K562 (cell line): ENCODE measurements at regions not wholly inside any gene's neighbourhood (a gene's known extent, or its start where the extent isn't known, plus 50 kb on each side); places are given as distances from the start of the nearest gene placed in this dataset.

Experiments used
- ATAC-seq: fragments of 200-7000 bp; cut with Tn5 transposase; 3 replicates; pipeline ENCODE4 v1.9.1; 2020; ENCODE audit warnings: moderate library complexity
- BruUV-seq: library from RNA; stranded (reverse); fragments of 400-500 nt; replicated peaks from 2 replicates; lab custom pipeline; 2021; lab: Mats Ljungman, UMichigan
- CTCF ChIA-PET: fragments of 300-600 bp; formaldehyde crosslinking; extraction: SDS; loops from one replicate; lab custom pipeline; 2021; ENCODE audit warnings: low intra/inter-chr PET ratio; lab: Yijun Ruan, JAX
- POLR2A ChIA-PET: fragments of 300-600, 350-650 bp; sonication (Branson Sonifier 250); formaldehyde crosslinking; extraction: SDS; loops from one replicate; lab custom pipeline; 2021; ENCODE audit warnings: antibody characterized with exemption, inconsistent platforms; lab: Yijun Ruan, JAX
- DNase-seq, 4 experiments: peaks; one replicate each; pipeline versions ENCODE4 v3.0.0 to v3.0.0-alpha.2; 2011 to 2018; ENCODE audit warnings: low spot score in 3 of 4, mixed read lengths in 3 of 4; ENCODE audit errors: extremely low read depth in 1 of 4
- FAIRE-seq: peaks from 2 replicates; lab custom pipeline; 2011; peaks lifted over from hg19 to GRCh38; lab: Jason Lieb, UNC
- H2AFZ ChIP-seq: 2 replicates; pipeline ENCODE4 v1.6.0; 2011; ENCODE audit warnings: low read depth, low read length, control low read depth, inconsistent platforms
- H3K27ac ChIP-seq: fragments of 200-600 bp; 3 replicates; pipeline ENCODE4 v1.8.0; 2011; ENCODE audit warnings: low read depth, mild to moderate bottlenecking, control low read depth, inconsistent platforms, low read length, moderate library complexity, mixed read lengths; ENCODE audit errors: extremely low read depth
- H3K27me3 ChIP-seq, 2 experiments: fragments of 300-600 bp in 1 of 2; 2 replicates in 1 of 2; 3 replicates in 1 of 2; pipeline versions ENCODE4 v1.6.0 to v1.8.0; 2011; ENCODE audit warnings: inconsistent platforms in 2 of 2, low read length in 2 of 2, mild to moderate bottlenecking in 1 of 2, mixed read lengths in 1 of 2, moderate library complexity in 1 of 2; ENCODE audit not compliant: control insufficient read depth in 2 of 2, insufficient read depth in 2 of 2
- H3K36me3 ChIP-seq: fragments of 300-600 bp; 3 replicates; pipeline ENCODE4 v1.8.0; 2011; ENCODE audit warnings: mild to moderate bottlenecking, low read length, inconsistent platforms; ENCODE audit not compliant: control insufficient read depth, insufficient read depth
- H3K4me1 ChIP-seq, 2 experiments: fragments of 200-600 bp in 1 of 2; replicated peaks in 1 of 2; 2 replicates in 1 of 2; 3 replicates in 1 of 2; pipeline versions ENCODE4 v1.5.1 to v1.8.0; 2011; ENCODE audit warnings: inconsistent platforms in 2 of 2, low read length in 2 of 2, mild to moderate bottlenecking in 1 of 2, mixed read lengths in 1 of 2, moderate library complexity in 1 of 2; ENCODE audit not compliant: control insufficient read depth in 2 of 2, insufficient read depth in 2 of 2
- H3K4me2 ChIP-seq: 2 replicates; pipeline ENCODE4 v1.6.1; 2011; ENCODE audit warnings: low read length, control low read depth, inconsistent platforms, mixed read lengths; ENCODE audit not compliant: insufficient read depth
- H3K4me3 ChIP-seq: fragments of 200-600 bp; sonication (generic), shearing (Covaris generic); 2 replicates; pipeline ENCODE4 v1.5.1; 2016; ENCODE audit warnings: control low read depth, inconsistent platforms
- H3K79me2 ChIP-seq: fragments of 200-600 bp; 3 replicates; pipeline ENCODE4 v1.8.0; 2011; ENCODE audit warnings: low read length, inconsistent platforms; ENCODE audit not compliant: control insufficient read depth, insufficient read depth
- H3K9ac ChIP-seq, 2 experiments: 2 replicates each; pipeline versions ENCODE4 v1.6.0 to v1.6.1; 2011; ENCODE audit warnings: low read depth in 2 of 2, low read length in 2 of 2, control low read depth in 1 of 2, inconsistent platforms in 1 of 2, mild to moderate bottlenecking in 1 of 2, mixed read lengths in 1 of 2; ENCODE audit not compliant: insufficient read depth in 1 of 2
- H3K9me1 ChIP-seq: one replicate; pipeline ENCODE4 v1.6.0; 2011; ENCODE audit warnings: inconsistent platforms, mild to moderate bottlenecking, low read length, moderate library complexity; ENCODE audit not compliant: control insufficient read depth, insufficient read depth
- H3K9me3 ChIP-seq: replicated peaks from 2 replicates; pipeline ENCODE4 v1.5.1; 2011; ENCODE audit warnings: low read depth, low read length, inconsistent platforms; ENCODE audit not compliant: control insufficient read depth, insufficient read depth
- H4K20me1 ChIP-seq: replicated peaks from 2 replicates; pipeline ENCODE4 v1.6.1; 2011; ENCODE audit warnings: low read length, inconsistent platforms, mixed read lengths; ENCODE audit not compliant: control insufficient read depth, insufficient read depth
- ARID2 ChIP-seq: fragments of 450-650 bp; IDR thresholded peaks from 2 replicates; pipeline ENCODE4 v1.6.1; 2017; ENCODE audit warnings: antibody characterized with exemption, mild to moderate bottlenecking
- CBX8 ChIP-seq: fragments of 200-600 bp; sonication (generic); IDR thresholded peaks from 2 replicates; pipeline ENCODE4 v1.6.1; 2012; ENCODE audit warnings: borderline replicate concordance, mixed run types, low read depth, mild to moderate bottlenecking, moderate library complexity, mixed read lengths, low read length, control low read depth, inconsistent platforms; ENCODE audit not compliant: poor library complexity, severe bottlenecking; ENCODE audit errors: extremely low read depth
- CREBBP ChIP-seq: IDR thresholded peaks from one replicate; pipeline ENCODE4 v1.6.1; 2012; ENCODE audit warnings: low read depth, mild to moderate bottlenecking, control low read depth, inconsistent platforms, low read length
- DEAF1 ChIP-seq: fragments of 450-650 bp; formaldehyde crosslinking; IDR thresholded peaks from 2 replicates; pipeline ENCODE4 v1.4.0; 2020; ENCODE audit warnings: mild to moderate bottlenecking, moderate library complexity
- JUN ChIP-seq, 2 experiments: sonication (generic) in 1 of 2; formaldehyde crosslinking in 1 of 2; IDR thresholded peaks; 2 replicates each; pipeline versions ENCODE4 v1.6.1 to v1.8.0; 2012 to 2022; ENCODE audit warnings: borderline replicate concordance in 2 of 2, mild to moderate bottlenecking in 2 of 2, improper control_type of control experiment in 1 of 2, low read depth in 1 of 2, low read length in 1 of 2, missing genetic modification reagents in 1 of 2
- PHB2 ChIP-seq: fragments of 450-650 bp; IDR thresholded peaks from 2 replicates; pipeline ENCODE4 v1.6.1; 2017; ENCODE audit warnings: low read depth
- SMAD1 ChIP-seq: fragments of 150-350 bp; IDR thresholded peaks from 2 replicates; pipeline ENCODE4 v1.6.1; 2014; ENCODE audit warnings: low read length, low read depth; ENCODE audit not compliant: partially characterized antibody
- SMC3 ChIP-seq: conservative IDR thresholded peaks from 2 replicates; pipeline ENCODE4 v1.6.1; 2011; ENCODE audit warnings: low read depth, low read length, improper control_type of control experiment; ENCODE audit not compliant: insufficient read depth
- ZBTB33 ChIP-seq: sonication (generic); formaldehyde crosslinking; IDR thresholded peaks from 2 replicates; pipeline ENCODE4 v1.8.1; 2023; ENCODE audit warnings: mild to moderate bottlenecking, missing genetic modification reagents
- ZNF212 ChIP-seq: fragments of 450-650 bp; formaldehyde crosslinking; IDR thresholded peaks from 2 replicates; pipeline ENCODE4 v1.4.0; 2020; ENCODE audit warnings: mild to moderate bottlenecking
- WGBS: fragments of 100-300 bp; shearing (Covaris generic); methylation state at CpG from one replicate; pipeline ENCODE4 v1.1.6; 2016; ENCODE audit warnings: low coverage, mixed read lengths; ENCODE audit not compliant: insufficient coverage; ENCODE audit errors: missing lambda C conversion rate; 5-methylcytosine and 5-hydroxymethylcytosine counted together
- in situ Hi-C: fragments of 300-500 bp; cut with MboI; formaldehyde crosslinking; loops from 4 replicates; pipeline ENCODE4 v1.15.0; 2018; ENCODE audit warnings: inconsistent platforms, mixed read lengths
- intact Hi-C: fragments of 100-400 bp; cut with micrococcal nuclease; formaldehyde crosslinking; loops from 2 replicates; pipeline ENCODE4 v1.14.2; 2022
- TF ChIP-seq, protein P1 (sequence below): sonication (generic); formaldehyde crosslinking; IDR thresholded peaks from 2 replicates; pipeline ENCODE4 v1.8.1; 2022; ENCODE audit warnings: missing genetic modification reagents

DNA sequence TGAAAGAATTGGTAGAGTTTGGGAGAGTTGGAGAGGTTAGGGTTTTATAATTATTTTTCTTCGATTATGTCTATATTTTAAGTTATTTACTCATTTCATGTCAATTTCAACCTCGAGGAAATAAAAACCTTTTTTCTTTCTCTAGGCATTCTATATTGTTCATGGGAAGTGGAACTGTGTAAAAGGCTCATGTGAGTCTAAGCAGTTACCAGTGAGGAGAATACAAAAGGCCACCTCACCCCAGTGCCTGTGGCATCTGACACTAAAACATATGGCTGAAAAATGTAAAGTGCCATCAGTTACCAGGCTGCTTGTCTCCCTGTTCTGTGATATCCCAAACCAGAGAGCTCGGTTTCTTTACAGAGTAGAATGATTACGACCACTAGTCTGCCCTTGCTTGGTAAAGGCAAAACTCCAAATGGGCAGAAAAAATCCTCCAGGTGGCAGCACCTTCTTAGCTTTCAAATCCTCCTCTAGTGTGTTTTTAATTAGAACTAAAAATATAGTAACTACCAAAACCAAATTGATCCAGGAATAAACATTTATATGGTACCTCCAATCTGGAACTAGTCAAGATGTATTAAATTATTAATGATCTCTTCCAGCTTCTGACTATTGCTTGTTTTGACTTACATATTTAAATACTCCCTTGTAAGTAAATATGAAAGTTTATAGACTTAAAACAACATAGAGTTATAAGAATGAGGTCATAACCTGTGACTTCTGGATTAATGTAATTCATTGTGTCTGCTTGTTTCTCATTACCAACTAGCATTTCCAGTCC, 122.6 kb upstream of the MCHR2 start:
- WGBS, result 0% methylated on average over 4 of the region's 4 CpGs
- H2AFZ ChIP-seq, result no peak overlapping the region
- H3K9me1 ChIP-seq, result no peaks in the 10 kb centered on the region
- H3K4me3 ChIP-seq, result no peak overlapping the region
- intact Hi-C loops, result loop anchor here (1.0 to 10.0 kb wide), 4 partner anchors 363 to 548 kb away; no protein-coding TSS in a partner anchor
- no peaks in the 10 kb centered on the region for H3K4me1 ChIP-seq
- peaks cover 0 to 6% of the 10 kb centered on the region in 2 experiments; a peak in 1 of 5 replicates for H3K27me3 ChIP-seq
- H3K9me3 ChIP-seq, result no peaks in the 10 kb centered on the region
- no peak overlapping the region for H3K9ac ChIP-seq
- ChIA-PET CTCF (interaction anchor here (1.1 to 3.9 kb wide), 5 partner anchors 10 to 548 kb away, joined by 3 to 35 read pairs (median 4); no protein-coding TSS in a partner anchor), POLR2A (no interaction called here)
- H3K27ac ChIP-seq, result no peak overlapping the region
- DNase-seq, result peak; percentile 19 to 71 (median 24)
- no peak overlapping the region for H3K4me2 ChIP-seq
- no peaks in the 10 kb centered on the region for H3K36me3 ChIP-seq
- H3K79me2 ChIP-seq, result no peaks in the 10 kb centered on the region
- peak; percentile 89 for ATAC-seq
- no TSS peak for BruUV-seq
- in situ Hi-C loops, result loop anchor here (10.0 kb wide), 1 partner anchor 548 kb away; no protein-coding TSS in a partner anchor
- no peaks in the 10 kb centered on the region for H4K20me1 ChIP-seq
- peak; percentile 82 for FAIRE-seq
- no peak for TF ChIP-seq PHB2
- TF ChIP-seq, protein P1, sequence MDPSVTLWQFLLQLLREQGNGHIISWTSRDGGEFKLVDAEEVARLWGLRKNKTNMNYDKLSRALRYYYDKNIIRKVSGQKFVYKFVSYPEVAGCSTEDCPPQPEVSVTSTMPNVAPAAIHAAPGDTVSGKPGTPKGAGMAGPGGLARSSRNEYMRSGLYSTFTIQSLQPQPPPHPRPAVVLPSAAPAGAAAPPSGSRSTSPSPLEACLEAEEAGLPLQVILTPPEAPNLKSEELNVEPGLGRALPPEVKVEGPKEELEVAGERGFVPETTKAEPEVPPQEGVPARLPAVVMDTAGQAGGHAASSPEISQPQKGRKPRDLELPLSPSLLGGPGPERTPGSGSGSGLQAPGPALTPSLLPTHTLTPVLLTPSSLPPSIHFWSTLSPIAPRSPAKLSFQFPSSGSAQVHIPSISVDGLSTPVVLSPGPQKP (CRISPR knock-in tag), result no peak
- no peak for TF ChIP-seq JUN (IDR thresholded peaks at IDR 0.05; ENCODE audit: borderline replicate concordance, low read depth, low read length)
- TF ChIP-seq JUN (CRISPR knock-in tag; IDR thresholded peaks at IDR 0.05; ENCODE audit: borderline replicate concordance), result no peak
- no peak for TF ChIP-seq ZNF212
- peak; percentile 67; the same call in 1 of the 2 replicates for TF ChIP-seq DEAF1 (CRISPR knock-in tag)
- TF ChIP-seq SMAD1, result no peak
- TF ChIP-seq ZBTB33, result no peak
- TF ChIP-seq CREBBP, result no peak
- TF ChIP-seq ARID2, result peak; percentile 51; the same call in 1 of the 2 replicates
- TF ChIP-seq CBX8, result no peak
- peak; percentile 71; the same call in 1 of the 2 replicates for TF ChIP-seq SMC3
